Activated CD4-positive, alpha-beta memory T cell treated with anti-CD3 and anti-CD28 coated beads, Interleukin-2, amount 10 ng/mL, durations not matched to agents 7 days and 5 days (primary cell): ENCODE measurements at regions not wholly inside any gene's neighbourhood (a gene's known extent, or its start where the extent isn't known, plus 50 kb on each side); places are given as distances from the start of the nearest gene placed in this dataset.

Experiments used
- CTCF ChIA-PET: fragments of 350-600 bp; sonication (Branson Sonifier 250); formaldehyde crosslinking; loops from one replicate; lab custom pipeline; 2021; ENCODE audit warnings: antibody characterized with exemption, inconsistent platforms; lab: Charles Lee
- POLR2A ChIA-PET: fragments of 350-600 bp; sonication (Branson Sonifier 250); formaldehyde crosslinking; loops from one replicate; lab custom pipeline; 2021; ENCODE audit warnings: antibody characterized with exemption; lab: Charles Lee
- DNase-seq: peaks from one replicate; pipeline ENCODE4 v3.0.0-alpha.2; 2020
- H3K27ac Mint-ChIP-seq: one replicate; pipeline ENCODE4 v1.8.0; 2021; ENCODE audit warnings: mild to moderate bottlenecking, mixed read lengths
- H3K27me3 Mint-ChIP-seq: one replicate; pipeline ENCODE4 v1.8.0; 2021; ENCODE audit warnings: mixed read lengths
- H3K36me3 Mint-ChIP-seq: one replicate; pipeline ENCODE4 v1.8.0; 2021; ENCODE audit warnings: low read depth, mixed read lengths
- H3K4me1 Mint-ChIP-seq: one replicate; pipeline ENCODE4 v1.8.0; 2021; ENCODE audit warnings: mixed read lengths
- H3K4me3 Mint-ChIP-seq: one replicate; pipeline ENCODE4 v1.8.0; 2021; ENCODE audit warnings: mild to moderate bottlenecking, mixed read lengths
- H3K9me3 Mint-ChIP-seq: one replicate; pipeline ENCODE4 v1.8.0; 2021; ENCODE audit warnings: mixed read lengths

GRCh38 chr16:54679531-54679930 lies 251.1 kb upstream of the IRX5 start:
- ChIA-PET CTCF (no interaction called here), POLR2A (no interaction called here)
- no peak for DNase-seq
- no peak overlapping the region for H3K4me3 Mint-ChIP-seq
- H3K27me3 Mint-ChIP-seq: no peaks in the 10 kb centered on the region
- H3K27ac Mint-ChIP-seq: no peak overlapping the region
- no peaks in the 10 kb centered on the region for H3K4me1 Mint-ChIP-seq
- no peaks in the 10 kb centered on the region for H3K36me3 Mint-ChIP-seq
- peaks cover 3% of the 10 kb centered on the region for H3K9me3 Mint-ChIP-seq

- Mint-ChIP-seq H3K36me3 (no peaks in the 10 kb centered on the region), H3K4me3 (no peak overlapping the region), H3K4me1 (no peaks in the 10 kb centered on the region), H3K9me3 (peaks cover 3% of the 10 kb centered on the region), H3K27me3 (no peaks in the 10 kb centered on the region), H3K27ac (no peak overlapping the region)
- ChIA-PET POLR2A (no interaction called here), CTCF (no interaction called here)
- no peak for DNase-seq
Observed at GRCh38 chr16:54677308-54677950, 253.2 kb upstream of the IRX5 start.

DNA sequence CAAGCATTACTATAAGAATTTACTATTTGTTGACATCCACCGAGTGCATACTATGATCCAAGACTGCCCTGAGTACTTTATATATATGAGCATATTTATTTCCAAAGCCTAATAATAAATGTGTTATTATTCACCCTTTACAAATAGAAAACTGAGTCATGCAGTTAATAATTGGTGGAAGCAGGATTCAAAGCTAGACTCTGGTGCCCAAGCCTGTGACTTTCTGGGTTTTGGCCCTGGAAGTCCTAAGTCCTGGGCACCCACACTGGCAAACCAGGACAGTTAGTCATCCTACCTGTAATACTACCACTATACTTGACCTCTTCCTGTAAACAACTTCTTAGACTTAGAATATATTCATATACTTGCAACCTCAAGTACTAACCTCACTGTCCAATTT lies 257.4 kb upstream of the IRX5 start:
- H3K27me3 Mint-ChIP-seq: no peaks in the 10 kb centered on the region
- H3K9me3 Mint-ChIP-seq: no peaks in the 10 kb centered on the region
- ChIA-PET POLR2A (no interaction called here), CTCF (no interaction called here)
- DNase-seq: no peak
- H3K4me3 Mint-ChIP-seq: no peak overlapping the region
- H3K36me3 Mint-ChIP-seq: no peaks in the 10 kb centered on the region
- H3K4me1 Mint-ChIP-seq: no peaks in the 10 kb centered on the region
- no peak overlapping the region for H3K27ac Mint-ChIP-seq

DNA sequence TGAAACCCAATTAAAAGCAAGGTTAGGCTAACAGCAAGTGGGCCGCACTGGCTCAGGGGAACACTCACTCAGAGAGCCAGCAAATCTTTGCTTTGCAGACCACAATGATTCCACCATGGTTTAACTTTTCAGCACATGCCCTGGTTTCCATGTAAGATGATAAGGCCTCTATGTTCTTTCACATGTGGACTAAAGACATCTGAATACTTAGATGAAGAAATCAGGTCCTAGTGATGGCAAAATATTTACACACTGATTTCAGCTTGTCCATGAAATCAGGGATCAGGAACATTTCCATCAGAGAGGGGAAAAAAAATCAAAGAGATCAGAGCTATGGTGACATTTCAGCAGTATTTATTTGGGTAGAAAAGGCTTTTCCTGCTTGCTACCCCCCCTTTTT lies 258.2 kb upstream of the IRX5 start:
- Mint-ChIP-seq H3K27me3 (no peaks in the 10 kb centered on the region), H3K4me3 (no peak overlapping the region), H3K27ac (no peak overlapping the region), H3K36me3 (no peaks in the 10 kb centered on the region), H3K9me3 (no peaks in the 10 kb centered on the region), H3K4me1 (no peaks in the 10 kb centered on the region)
- CTCF ChIA-PET: no interaction called here
- POLR2A ChIA-PET: no interaction called here
- DNase-seq: no peak

DNA sequence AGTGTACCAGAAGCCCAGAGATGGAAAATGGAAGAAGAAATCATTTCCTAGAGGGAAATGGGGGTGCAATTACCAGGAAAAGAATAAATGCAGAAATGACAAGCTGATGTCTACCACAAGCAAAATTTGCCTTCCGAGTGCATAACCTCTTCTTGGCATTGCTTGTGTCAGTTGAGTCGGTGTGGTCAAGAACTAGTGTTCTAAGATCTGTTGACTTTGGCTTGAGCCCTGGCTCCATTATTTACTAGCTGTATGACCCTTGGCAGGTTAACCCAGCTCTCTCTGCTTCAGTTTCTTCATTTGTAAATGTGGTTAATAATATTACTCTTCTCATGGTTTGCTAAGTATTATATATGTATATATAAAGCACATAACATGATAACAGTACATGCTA lies 273.0 kb upstream of the IRX5 start:
- ChIA-PET POLR2A (no interaction called here), CTCF (no interaction called here)
- Mint-ChIP-seq H3K27ac (no peak overlapping the region), H3K9me3 (no peaks in the 10 kb centered on the region), H3K4me3 (no peak overlapping the region), H3K27me3 (peaks cover 21% of the 10 kb centered on the region), H3K36me3 (no peaks in the 10 kb centered on the region), H3K4me1 (no peaks in the 10 kb centered on the region)
- DNase-seq: no peak

GRCh38 chr16:54657058-54657708 lies 273.5 kb upstream of the IRX5 start:
- POLR2A ChIA-PET: no interaction called here
- H3K27ac Mint-ChIP-seq: no peak overlapping the region
- H3K27me3 Mint-ChIP-seq: peaks cover 21% of the 10 kb centered on the region
- no peaks in the 10 kb centered on the region for H3K4me1 Mint-ChIP-seq
- DNase-seq: no peak
- no peaks in the 10 kb centered on the region for H3K36me3 Mint-ChIP-seq
- H3K4me3 Mint-ChIP-seq: no peak overlapping the region
- CTCF ChIA-PET: no interaction called here
- H3K9me3 Mint-ChIP-seq: no peaks in the 10 kb centered on the region

DNA sequence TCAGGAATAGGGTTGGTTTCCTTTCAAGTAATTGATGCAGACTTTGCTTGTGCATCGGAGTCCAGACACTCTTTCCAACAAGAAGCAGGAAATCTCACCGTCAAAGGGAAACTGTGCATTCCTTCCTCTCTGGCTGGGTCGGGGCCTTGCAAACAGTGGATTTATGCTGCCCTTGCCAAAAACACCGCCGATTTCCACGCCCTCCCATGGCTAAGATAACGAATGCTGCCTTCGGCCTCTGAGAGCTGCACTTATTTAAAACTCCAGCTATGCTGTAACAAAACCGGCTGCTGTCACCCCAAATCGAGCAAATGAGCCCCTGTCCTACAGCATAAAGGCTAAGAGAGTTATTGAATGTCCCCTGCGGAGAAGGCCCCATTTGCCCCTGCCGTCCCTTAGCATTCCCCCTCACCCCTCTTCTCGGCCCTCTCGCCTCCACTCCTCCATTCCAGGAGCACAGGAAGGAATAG lies 275.5 kb upstream of the IRX5 start:
- ChIA-PET CTCF (no interaction called here), POLR2A (no interaction called here)
- H3K27ac Mint-ChIP-seq: no peak overlapping the region
- no peaks in the 10 kb centered on the region for H3K9me3 Mint-ChIP-seq
- H3K4me3 Mint-ChIP-seq: no peak overlapping the region
- peaks cover 21% of the 10 kb centered on the region for H3K27me3 Mint-ChIP-seq
- H3K36me3 Mint-ChIP-seq: no peaks in the 10 kb centered on the region
- DNase-seq: no peak
- no peaks in the 10 kb centered on the region for H3K4me1 Mint-ChIP-seq

GRCh38 chr16:54654429-54654828 lies 276.2 kb upstream of the IRX5 start:
- ChIA-PET POLR2A (no interaction called here), CTCF (no interaction called here)
- Mint-ChIP-seq H3K36me3 (no peaks in the 10 kb centered on the region), H3K9me3 (no peaks in the 10 kb centered on the region), H3K27me3 (peaks cover 21% of the 10 kb centered on the region), H3K4me3 (no peak overlapping the region), H3K27ac (no peak overlapping the region), H3K4me1 (no peaks in the 10 kb centered on the region)
- no peak for DNase-seq

DNA sequence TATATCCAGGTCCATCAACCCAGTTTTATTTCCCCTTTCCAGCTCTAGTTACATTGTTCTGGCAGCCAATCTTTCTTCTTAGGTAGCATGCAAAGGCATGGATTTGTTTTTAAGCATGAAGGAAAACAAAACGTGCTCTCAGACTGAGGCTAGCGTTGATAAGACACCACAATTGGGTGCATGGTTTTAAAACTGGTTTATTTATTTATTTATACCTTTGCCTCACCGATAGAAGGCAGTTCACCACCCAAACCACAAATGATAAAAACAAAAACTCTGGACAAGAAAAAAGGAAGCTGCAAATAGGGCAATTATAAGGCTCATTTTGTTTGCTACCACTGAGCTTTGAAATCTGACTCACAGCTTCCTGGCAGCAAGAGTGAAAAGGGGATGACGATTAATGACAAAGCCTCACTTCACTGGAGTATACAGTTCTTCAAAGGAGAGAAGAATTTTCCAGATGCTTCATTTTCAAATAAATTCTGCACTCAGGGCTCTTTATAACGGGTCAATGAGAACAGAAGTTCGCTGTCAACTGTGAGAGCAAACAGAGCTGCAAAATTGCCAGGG lies 278.4 kb upstream of the IRX5 start:
- POLR2A ChIA-PET: no interaction called here
- H3K4me1 Mint-ChIP-seq: no peaks in the 10 kb centered on the region
- peaks cover 21% of the 10 kb centered on the region for H3K27me3 Mint-ChIP-seq
- H3K4me3 Mint-ChIP-seq: no peak overlapping the region
- DNase-seq: no peak
- no peaks in the 10 kb centered on the region for H3K9me3 Mint-ChIP-seq
- no peaks in the 10 kb centered on the region for H3K36me3 Mint-ChIP-seq
- no peak overlapping the region for H3K27ac Mint-ChIP-seq
- CTCF ChIA-PET: no interaction called here

DNA sequence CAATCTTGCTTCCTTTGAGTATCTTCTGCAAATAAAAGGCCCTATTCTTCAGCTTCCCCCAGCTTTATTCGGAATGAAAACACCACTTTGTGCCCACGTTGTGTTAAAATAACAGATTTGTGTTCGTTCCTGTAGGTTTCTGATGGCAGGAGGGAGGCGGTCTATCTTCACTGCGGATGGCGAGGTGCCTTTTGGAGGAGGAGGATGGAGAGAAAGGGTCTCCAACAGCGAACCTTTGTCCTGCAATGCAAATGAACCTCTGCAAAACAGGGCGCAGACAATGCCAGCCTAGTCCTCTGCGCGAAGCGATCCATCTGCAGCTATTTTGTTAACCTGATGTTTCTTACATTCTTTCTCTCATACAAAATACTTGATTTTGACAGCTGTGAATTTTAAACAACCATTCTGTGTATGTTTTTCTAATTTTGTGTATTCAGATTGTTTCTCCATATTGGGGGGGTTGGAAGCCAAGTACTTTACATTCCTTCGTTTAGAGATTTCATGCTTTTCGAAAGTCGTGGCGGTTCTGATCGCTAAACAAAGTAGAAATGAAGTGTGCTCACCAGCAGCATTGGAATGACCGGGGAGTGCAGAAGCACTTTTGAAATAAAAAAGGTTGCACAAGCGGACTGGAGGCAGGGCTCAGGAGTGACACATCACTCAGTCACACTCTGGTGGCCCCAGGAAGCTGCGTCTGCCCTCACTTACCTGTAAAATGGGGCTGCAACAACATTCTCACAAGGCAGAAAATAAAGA lies 279.0 kb upstream of the IRX5 start:
- Mint-ChIP-seq H3K9me3 (no peaks in the 10 kb centered on the region), H3K36me3 (no peaks in the 10 kb centered on the region), H3K4me1 (no peaks in the 10 kb centered on the region), H3K4me3 (no peak overlapping the region), H3K27me3 (peaks cover 21% of the 10 kb centered on the region), H3K27ac (no peak overlapping the region)
- ChIA-PET CTCF (no interaction called here), POLR2A (no interaction called here)
- DNase-seq: no peak

DNA sequence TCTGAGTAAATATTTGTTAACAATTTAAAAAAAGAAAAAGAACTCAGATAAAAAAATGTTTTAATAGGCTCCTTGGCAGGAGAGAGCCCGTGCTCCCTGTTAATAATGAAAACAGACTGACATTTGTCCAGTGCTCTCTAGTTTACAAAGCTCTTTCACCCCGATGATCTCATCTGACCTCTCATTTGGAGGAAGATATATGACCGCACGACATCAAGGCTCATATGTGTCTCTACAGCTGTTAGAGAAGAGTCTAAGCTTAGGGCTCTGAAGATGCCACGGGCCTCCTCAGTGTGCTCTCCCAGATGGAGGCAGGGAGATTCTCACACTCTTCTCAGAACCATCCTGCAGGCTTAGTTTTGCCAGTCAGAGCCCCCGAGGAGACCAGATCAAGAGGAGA lies 280.8 kb upstream of the IRX5 start:
- CTCF ChIA-PET: no interaction called here
- H3K27me3 Mint-ChIP-seq: peaks cover 13% of the 10 kb centered on the region
- H3K9me3 Mint-ChIP-seq: no peaks in the 10 kb centered on the region
- POLR2A ChIA-PET: no interaction called here
- no peak for DNase-seq
- no peaks in the 10 kb centered on the region for H3K4me1 Mint-ChIP-seq
- no peak overlapping the region for H3K4me3 Mint-ChIP-seq
- no peaks in the 10 kb centered on the region for H3K36me3 Mint-ChIP-seq
- no peak overlapping the region for H3K27ac Mint-ChIP-seq

GRCh38 chr16:54648575-54648974 lies 282.1 kb upstream of the IRX5 start:
- Mint-ChIP-seq H3K27ac (no peak overlapping the region), H3K4me3 (no peak overlapping the region), H3K36me3 (no peaks in the 10 kb centered on the region), H3K4me1 (no peaks in the 10 kb centered on the region), H3K27me3 (peaks cover 2% of the 10 kb centered on the region), H3K9me3 (no peaks in the 10 kb centered on the region)
- CTCF ChIA-PET: no interaction called here
- DNase-seq: no peak
- POLR2A ChIA-PET: no interaction called here

GRCh38 chr16:54647725-54648221 lies 282.9 kb upstream of the IRX5 start:
- no peak for DNase-seq
- no peaks in the 10 kb centered on the region for H3K9me3 Mint-ChIP-seq
- no peaks in the 10 kb centered on the region for H3K36me3 Mint-ChIP-seq
- ChIA-PET CTCF (no interaction called here), POLR2A (no interaction called here)
- H3K4me3 Mint-ChIP-seq: no peak overlapping the region
- no peaks in the 10 kb centered on the region for H3K27me3 Mint-ChIP-seq
- H3K4me1 Mint-ChIP-seq: no peaks in the 10 kb centered on the region
- no peak overlapping the region for H3K27ac Mint-ChIP-seq
